GM19025 (cell line): ENCODE measurements at regions not wholly inside any gene's neighbourhood (a gene's known extent, or its start where the extent isn't known, plus 50 kb on each side); places are given as distances from the start of the nearest gene placed in this dataset.
"Not testable (repeated sequence)": the region's sequence is repeated elsewhere in the genome, so short reads cannot be mapped to it uniquely, and the experiment has no call there.

Source experiments
- ATAC-seq: cut with Tn5 transposase; IDR thresholded peaks from one replicate; pipeline ENCODE4 v1.9.1; 2021; ENCODE audit warnings: mild to moderate bottlenecking, low read depth, moderate library complexity; ENCODE audit not compliant: unreplicated experiment

DNA sequence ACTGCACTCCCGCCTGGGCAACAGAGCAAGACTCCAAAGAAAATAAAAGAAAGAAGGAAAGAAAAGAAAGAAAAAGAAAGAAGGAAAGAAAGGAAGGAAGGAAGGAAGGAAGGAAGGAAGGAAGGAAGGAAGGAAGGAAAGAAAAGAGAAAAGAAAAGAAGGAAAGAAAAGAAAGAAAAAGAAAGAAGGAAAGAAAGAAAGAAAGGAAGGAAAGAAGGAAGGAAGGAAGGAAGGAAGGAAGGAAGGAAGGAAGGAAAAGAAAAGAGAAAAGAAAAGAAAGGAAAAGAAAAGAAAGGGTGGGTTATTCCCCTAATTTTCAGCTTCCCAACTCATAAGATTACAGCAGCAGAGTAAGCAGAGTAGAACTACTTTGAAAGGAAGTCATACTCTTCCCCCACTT is 64.4 kb downstream of the TMEM200C start:
- not testable (repeated sequence) for ATAC-seq

DNA sequence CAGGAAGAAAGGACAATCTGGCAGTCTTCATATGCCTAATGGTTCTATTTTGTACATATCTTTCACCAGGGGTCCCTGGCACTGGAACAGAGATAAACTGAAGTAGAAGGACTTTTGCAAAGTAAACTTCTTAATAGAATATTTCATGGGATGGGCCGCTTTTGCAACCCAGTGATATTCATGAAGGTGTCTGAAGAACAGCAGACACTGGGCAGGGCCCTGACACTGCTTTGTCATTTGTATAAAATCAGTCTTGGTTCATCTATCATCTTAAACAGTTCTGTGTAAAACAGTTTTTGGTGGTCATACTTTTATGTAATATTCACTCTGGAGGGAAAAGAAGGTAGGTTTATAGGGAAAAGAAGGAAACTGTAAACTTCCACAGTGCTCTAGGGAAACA is 66.4 kb downstream of the TMEM200C start:
- no peak for ATAC-seq

DNA sequence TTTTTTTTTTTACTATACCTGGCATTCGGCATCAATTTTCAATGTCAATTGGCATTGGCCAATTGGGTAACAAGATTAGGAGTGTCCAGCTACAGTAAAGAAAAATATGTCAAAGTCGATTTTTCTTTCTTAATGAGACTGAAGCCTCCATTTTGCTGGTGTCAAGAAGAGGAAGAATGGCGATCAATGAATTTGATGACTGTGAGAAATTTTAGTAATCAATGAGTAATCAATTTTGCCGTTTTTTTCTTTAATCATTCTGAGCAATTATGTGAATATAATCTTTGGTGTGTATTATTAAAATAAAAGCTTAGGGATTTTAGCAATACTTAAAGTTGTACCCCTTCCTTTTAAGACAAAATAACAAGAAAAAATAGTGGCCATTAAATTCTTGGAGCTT is 69.7 kb downstream of the TMEM200C start:
- ATAC-seq, result no peak

DNA sequence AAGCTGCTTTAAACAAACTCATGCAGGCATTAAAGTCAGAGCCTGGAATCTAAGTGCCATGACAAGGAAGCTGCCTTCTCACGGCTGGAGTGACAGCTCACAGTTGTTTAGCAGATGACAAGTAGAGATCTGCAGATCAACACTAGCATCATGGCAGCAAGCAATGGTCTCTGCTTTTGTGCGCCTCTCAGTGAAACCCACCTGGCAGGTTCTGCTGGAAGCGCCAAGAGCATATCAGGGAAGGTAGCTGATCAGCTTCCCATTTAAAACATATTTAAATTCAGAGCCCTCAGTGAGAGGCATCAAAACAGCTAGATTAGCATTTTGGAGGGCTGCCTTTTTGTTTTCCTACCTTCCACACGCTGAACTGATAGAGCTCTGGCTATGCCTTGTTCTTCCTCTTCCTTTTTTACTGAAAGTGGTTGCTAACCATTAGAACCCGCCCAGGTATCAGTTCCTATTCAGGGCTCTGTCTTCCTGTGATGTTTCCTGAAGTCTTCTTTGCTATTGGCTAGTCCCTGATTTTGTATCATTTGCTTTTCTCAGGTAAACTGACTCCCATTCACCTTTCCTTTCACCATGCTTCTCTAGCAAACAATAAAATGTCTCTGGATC is 70.8 kb downstream of the TMEM200C start:
- ATAC-seq, result no peak

DNA sequence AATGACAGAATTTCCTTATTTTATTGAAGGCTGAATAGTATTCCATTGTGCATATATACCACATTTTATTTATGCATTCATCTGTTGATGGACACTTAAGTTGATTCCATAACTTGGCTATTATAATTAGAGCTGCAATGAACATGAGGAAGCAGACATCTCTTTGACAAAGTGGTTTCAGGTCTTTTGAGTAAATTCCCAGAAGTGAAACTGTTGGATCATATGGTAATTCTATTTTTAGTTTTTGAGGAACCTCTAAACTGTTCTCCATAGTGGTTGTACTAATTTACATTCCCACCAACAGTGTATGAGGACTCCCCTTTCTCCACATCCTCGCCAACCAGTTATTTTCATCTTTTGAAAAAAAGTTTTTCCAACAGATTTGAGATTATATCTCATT is 77.5 kb downstream of the TMEM200C start:
- ATAC-seq, result no peak

DNA sequence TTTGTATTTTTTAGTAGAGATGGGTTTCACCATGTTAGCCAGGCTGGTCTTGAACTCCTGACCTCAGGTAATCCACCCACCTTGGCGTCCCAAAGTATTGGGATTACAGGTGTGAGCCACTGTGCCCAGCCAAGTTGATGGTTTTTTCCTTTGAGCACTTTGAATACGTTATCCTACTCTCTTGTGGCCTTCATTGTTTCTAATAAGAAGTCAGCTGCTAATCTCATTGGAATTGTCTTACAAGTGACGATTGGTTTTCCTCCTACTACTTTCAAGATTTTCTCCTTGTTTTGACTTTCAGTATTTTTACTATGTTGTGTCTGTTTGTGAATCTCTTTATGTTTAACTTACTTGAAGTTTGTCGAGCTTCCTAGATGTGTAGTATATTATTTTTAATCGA is 88.5 kb downstream of the TMEM200C start:
- no peak for ATAC-seq

DNA sequence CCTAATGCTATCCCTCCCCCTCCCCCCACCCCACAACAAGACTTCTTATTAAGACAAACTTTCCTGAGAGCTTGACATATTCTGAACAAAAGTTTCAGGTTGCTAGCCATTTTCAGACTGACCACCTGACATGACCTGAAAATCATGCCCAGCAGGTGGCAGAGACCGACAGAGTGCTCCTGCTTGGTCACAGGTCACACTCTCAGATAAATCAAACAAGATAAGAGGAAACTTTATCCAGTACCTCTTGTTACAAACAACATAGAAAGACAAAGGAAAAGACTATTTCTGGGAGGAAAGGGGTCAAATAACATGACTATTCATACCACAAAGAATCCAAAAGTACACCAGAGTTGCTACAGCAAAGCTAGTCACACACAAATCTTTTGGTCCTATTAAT is 107.4 kb downstream of the TMEM200C start:
- no peak for ATAC-seq

DNA sequence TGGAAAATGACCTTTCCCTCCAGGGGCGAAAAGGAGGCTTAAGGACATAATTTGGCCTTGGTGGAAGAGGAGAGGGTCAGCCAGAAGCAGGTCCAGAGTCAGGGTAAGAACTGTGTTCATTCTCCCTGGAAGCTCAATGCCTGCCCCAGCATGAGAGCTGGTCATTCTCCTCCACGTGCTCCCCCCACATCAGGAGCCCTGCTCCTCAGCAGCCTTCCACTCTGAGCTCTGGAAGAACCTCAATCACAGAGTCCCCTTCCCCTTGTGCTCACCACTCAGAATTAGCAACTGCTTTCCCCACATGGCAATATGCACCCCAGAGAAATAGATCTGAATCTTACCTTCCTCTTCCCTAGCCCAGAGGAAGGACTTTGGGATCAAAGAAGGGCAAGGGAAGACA is 115.4 kb downstream of the TMEM200C start:
- ATAC-seq, result no peak

DNA sequence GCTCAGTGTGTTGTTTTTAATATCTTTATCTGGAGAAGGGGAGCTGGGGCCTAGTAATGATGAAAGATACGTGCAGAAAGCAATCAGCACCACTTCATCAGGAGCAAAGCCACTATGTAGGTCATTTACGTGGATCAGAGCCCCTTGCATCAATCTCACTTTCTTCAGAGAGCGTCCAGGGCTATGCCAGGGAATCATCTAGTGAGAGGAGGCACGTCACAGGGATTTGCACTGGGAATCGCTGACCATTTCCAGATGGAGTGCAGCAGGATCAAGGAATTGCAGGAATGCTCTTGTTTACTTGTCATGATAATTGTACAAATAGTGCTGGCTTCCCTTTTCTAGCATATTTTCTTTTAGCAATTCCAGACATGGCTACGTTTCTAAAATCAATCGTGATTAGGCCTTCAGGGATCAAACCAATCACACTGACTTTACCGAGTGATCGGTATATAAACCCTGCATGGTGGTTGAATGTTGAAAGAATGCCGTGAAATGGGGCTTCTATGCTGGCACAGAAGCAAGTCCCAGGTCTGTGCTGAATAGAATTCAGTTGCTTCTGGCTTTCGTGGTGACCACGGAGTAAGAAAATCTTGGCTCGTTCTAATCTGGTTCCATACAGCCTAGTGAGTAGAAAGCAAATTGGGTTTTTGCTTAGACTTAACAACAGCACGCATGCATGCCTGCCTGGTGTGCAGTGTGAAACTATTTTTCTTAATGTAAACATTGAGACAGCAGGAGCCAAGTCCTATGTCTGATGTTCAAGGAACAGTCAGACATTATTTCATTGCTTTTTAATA is 122.8 kb downstream of the TMEM200C start:
- no peak for ATAC-seq

DNA sequence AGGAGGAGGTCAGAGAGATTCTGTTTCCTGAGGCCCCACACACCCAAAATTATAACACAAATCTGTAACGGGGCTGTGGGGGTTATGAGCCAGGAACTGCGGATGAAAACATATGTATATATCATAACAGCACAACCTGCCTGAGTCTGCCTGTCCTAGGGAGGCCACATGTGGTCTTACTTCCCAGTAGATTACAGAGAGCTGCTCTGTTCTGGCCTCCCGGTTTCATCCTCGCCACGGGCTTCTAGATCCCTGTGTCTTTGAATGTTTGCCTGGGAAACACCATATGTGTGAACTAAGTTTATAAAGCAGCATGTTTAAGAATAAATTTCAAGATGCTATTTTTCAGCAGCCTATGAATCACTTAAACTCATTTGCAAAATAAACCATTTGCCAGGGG is 124.0 kb downstream of the TMEM200C start:
- no peak for ATAC-seq

DNA sequence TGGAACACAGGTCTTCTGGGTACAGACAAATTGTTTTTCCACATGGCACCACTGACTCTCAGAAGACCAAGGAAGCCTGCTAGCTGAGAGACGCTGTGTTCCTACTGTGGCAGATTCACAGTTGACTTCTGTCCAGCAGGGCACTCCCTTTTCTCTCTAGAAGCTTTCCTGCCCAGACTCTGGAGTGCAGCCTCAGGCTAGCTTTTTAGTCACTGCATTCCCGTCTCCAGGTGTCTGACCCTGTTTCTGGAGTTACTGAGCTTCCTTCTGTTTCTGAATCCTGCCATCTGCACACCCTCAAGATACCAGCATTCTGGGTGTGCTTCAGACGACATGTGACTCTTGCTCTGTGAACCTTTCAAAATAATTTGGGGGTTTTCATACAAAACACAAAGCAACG is 125.1 kb downstream of the TMEM200C start:
- ATAC-seq, result no peak

DNA sequence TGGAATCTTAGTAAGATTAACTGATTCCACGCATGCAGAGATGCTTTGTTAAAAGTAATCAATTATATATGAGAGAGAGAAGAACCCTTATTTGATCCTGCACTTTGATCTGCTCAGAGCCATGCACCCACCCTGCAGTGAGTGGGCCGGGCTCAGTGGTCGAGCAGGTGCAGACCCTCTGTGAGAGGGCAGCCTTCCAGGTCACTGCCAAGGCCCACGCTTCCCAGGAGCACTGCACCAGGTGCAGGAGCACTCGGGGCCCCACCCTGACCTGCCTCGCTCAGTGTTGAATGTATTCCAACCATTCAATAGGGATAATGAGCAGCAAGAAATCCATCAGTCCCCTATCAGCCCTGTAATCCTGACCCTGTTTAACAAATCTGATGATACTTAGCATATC is 126.9 kb downstream of the TMEM200C start:
- ATAC-seq, result no peak

DNA sequence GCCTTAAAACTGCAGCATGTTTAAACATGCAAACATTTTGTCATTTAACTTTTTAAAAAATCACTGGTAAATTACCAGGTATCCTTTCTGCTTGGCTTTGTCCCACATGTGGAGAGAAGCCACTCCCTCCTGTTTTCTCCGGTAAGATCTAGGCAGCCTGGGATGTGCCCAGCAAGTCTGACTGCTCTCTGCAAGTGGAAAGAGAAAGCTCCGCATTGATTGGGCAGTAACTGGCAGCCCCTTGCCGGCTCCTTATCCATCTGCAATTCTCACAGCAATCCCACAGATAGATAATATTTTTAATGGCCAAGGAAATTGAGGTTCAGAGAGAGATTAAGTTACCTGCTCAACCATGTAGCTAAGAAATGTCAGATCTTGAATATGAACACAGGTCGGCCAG is 136.1 kb downstream of the TMEM200C start:
- no peak for ATAC-seq

DNA sequence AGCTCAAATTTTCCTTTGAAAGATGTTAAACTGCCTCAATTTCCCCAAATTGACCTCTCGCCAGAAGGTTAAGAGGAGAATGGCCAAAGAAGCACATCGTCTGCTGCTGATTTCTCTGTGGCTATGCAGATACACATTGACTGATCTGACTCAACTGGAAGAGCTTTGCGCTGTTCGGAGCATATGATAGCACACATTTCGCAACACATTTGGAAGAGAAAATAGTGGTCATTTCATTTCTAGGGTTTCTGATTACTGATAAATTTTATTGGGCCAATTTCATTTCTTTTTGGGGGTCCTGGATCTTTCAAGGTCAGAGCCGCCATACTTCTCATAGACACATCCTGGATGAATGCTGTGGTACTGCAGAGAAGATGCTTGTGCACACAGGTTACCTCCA is 138.5 kb downstream of the TMEM200C start:
- no peak for ATAC-seq

DNA sequence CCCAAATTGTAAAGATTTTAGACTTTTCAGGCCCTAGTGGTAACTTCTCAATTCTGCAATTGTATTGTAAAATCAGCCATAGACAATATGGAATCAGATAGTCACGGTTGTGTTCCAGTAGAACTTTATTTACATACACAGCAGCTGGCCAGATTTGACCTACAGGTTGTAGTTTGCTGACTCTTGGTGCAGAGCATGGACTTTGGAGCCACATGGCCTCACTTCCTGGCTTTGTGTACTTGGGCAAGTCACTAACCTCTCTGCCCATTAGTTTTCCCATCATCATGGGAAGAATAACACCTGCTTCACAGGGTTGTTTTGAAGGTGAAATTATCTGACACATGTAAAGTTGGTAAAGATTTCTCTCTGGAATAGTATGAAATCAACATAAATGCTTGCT is 147.6 kb downstream of the TMEM200C start:
- ATAC-seq, result no peak

DNA sequence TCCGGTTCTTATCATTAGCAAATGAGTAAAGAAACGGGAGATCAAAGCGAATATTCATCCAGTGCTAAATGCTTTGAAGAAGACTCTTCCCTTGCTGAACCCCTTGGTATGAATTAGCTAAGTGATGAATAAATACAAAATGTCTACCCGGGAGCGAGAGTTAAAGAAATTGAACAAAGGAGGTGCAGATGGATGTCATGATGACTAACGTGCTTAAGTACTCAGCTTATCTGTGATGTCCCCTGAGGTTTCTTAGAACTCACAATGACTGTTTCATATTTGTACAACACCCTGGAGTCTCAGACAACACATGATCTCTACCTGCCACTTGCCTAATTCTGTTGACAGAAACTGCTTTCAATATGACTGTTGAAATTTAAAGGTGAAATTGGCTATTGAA is 148.5 kb downstream of the TMEM200C start:
- ATAC-seq, result no peak

DNA sequence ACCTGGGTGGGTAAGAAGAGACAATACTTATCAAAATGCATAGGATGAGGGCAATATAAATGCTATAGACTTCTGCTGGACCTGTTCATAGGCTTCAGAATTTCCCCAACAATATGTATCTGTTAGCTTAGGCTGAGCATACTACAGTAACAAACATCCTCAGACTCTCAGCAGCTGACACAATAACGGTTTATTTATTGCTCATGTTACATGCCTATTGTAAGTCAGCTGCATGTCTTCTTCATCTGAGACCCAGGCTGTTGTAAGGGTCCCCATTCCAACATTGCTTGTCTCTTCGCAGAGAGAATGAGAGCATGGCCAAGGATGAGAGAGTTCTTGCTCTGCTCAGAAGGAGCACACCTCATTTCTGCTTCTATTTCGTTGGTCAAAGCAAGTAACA is 150.7 kb downstream of the TMEM200C start:
- no peak for ATAC-seq

DNA sequence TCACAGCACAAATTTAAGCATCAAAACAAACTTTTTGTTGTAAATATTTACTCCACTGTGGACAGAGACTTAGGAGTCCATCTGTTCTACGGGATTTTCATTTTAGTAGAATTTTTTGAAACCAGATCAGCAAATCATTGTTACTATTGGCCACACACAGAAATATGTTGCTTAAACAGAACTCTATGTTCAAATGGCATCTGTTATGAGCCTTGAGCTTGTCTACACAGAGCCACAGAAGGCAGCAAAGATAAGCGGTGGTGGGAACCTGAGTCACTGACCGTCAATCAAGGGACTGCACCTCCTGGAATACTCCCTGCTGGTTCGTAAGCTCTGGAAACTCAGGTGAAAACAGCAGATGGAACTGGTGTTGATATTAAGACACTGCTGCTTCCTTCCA is 156.8 kb downstream of the TMEM200C start:
- no peak for ATAC-seq

DNA sequence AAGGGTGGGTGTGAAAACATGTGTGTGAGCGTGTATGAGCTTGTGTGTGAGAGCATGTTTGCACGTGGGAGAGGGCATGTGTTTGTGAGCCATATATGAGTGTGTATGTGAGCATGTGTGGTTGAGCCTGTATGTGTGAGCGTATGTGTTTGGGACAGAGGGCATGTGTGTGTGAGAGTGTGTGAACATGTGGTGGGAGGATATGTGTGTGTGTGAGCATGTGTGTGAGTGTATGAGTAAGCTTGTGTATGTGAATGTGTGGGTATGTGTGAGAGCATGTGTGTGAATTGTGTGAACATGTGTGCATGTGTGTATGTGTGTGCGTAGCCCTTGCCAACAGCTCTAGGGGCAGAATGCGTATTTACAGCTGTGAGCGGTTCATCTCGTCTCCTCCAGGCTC is 163.0 kb downstream of the TMEM200C start:
- no peak for ATAC-seq

DNA sequence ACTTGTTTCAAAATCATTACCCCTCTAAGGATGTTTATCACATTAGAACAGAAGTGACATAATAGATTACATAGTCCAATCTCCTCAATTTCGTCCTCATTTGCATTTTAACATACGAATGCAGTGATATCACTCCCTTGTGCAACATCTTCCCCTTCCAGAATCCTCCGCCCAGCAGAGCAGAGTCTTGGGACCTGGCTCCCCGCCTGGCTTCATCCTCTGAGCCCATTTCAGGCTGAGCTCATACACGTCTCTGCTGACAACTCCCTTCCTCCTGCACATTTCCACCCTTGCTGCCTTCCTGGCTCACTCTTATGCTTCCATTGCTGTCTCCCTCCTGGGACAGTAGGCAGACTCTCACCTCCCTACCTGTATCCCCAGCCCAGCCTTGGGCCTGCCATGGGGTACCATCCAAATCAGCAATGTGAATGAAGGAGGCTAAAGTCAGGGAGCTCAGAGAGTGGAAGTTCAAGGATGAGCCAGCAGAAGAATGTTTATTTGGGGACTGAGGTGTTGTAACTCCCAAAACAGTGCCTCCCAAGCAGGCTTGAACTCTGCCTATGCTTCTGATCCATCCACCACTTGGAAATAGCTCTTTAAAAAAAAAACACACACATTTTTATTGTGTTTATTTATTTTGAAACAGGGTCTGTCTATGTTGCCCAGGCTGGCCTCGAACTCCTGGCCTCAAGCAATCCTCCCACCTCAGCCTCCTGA is 165.2 kb downstream of the TMEM200C start:
- no peak for ATAC-seq

DNA sequence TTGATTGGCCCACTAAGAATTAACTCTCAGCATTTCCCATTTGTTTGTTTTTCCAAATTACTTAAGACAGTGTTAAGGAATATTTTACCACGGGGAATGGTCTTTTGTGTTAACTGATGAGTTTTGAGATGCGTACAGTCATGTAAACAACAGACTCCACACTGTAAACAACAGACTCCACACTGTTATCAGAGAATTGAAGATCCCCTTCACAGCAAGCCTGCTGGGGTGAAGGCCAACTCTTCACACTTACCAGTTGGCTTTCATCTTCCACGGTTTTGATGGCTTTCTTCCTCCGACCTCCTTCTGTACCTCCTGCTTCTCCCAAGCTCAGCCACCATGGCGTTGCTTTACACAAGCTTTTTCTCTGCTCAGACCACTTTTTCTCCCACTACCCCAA is 166.8 kb downstream of the TMEM200C start:
- ATAC-seq, result no peak

DNA sequence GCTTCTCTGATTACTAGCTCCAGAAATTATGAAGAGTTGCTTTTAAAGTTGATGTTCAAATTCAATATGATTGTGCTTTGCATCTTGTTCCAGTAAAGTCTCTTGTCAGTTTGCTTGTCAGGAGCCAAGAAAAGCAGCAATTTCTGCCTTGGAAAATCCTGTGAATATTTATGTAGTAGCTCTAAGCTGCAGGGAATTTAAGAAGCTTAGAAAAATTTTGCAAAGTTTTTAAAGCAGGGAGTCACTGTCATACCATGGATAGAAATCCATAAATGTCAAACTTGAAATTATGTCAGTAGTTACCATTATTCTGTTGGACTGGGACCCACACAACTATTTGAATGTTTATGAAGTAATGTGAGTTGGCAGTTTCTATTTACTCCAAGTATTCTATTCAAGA is 169.3 kb downstream of the TMEM200C start:
- ATAC-seq, result no peak
